Smooth muscle cell (in vitro differentiated cells): ENCODE measurements at regions not wholly inside any gene's neighbourhood (a gene's known extent, or its start where the extent isn't known, plus 50 kb on each side); places are given as distances from the start of the nearest gene placed in this dataset.

ENCODE experiments used
- DNase-seq: peaks from one replicate; lab custom pipeline; 2025; ENCODE audit not compliant: unreplicated experiment; lab: John Stamatoyannopoulos, UW
- H2AFZ ChIP-seq: fragments of 200-600 bp; sonication (generic); 2 replicates; pipeline ENCODE4 v1.6.0; 2016; ENCODE audit warnings: antibody characterized with exemption, low read depth, mild to moderate bottlenecking
- H3F3A ChIP-seq: fragments of 200-600 bp; sonication (generic); 2 replicates; pipeline ENCODE4 v1.6.0; 2017; ENCODE audit warnings: antibody characterized with exemption, low read depth
- H3K27ac ChIP-seq: fragments of 200-600 bp; sonication (generic); 2 replicates; pipeline ENCODE4 v1.5.1; 2016; ENCODE audit warnings: low read depth, mild to moderate bottlenecking
- H3K27me3 ChIP-seq: fragments of 200-600 bp; sonication (generic); 2 replicates; pipeline ENCODE4 v1.6.1; 2016; ENCODE audit warnings: low read depth, mild to moderate bottlenecking
- H3K36me3 ChIP-seq: fragments of 200-600 bp; sonication (generic); 2 replicates; pipeline ENCODE4 v1.5.1; 2016; ENCODE audit warnings: low read depth
- H3K4me1 ChIP-seq: fragments of 200-600 bp; sonication (generic); 2 replicates; pipeline ENCODE4 v1.5.1; 2016; ENCODE audit warnings: low read depth
- H3K4me2 ChIP-seq: fragments of 200-600 bp; sonication (generic); 2 replicates; pipeline ENCODE4 v1.6.0; 2016; ENCODE audit warnings: mild to moderate bottlenecking
- H3K4me3 ChIP-seq: fragments of 200-600 bp; sonication (generic); 2 replicates; pipeline ENCODE4 v1.5.1; 2016; ENCODE audit warnings: mild to moderate bottlenecking
- H3K79me2 ChIP-seq: fragments of 200-600 bp; sonication (generic); 2 replicates; pipeline ENCODE4 v1.6.0; 2016; ENCODE audit warnings: low read depth, mild to moderate bottlenecking
- H3K9ac ChIP-seq: fragments of 200-600 bp; sonication (generic); 2 replicates; pipeline ENCODE4 v1.6.0; 2016; ENCODE audit warnings: low read depth
- H3K9me3 ChIP-seq: fragments of 200-600 bp; sonication (generic); replicated peaks from 2 replicates; pipeline ENCODE4 v1.5.1; 2016; ENCODE audit warnings: low read depth
- H4K20me1 ChIP-seq: fragments of 200-600 bp; sonication (generic); 2 replicates; pipeline ENCODE4 v1.6.0; 2016; ENCODE audit warnings: low read depth
- CTCF ChIP-seq: fragments of 200-600 bp; sonication (generic); IDR thresholded peaks from 2 replicates; pipeline ENCODE4 v1.5.1; 2017; ENCODE audit warnings: borderline replicate concordance, mild to moderate bottlenecking, antibody characterized with exemption; ENCODE audit not compliant: insufficient read depth, poor library complexity, severe bottlenecking
- WGBS: methylation state at CpG from one replicate; pipeline ENCODE4 v1.1.7; 2016; ENCODE audit warnings: low lambda C conversion rate; 5-methylcytosine and 5-hydroxymethylcytosine counted together

GRCh38 chr4:161314371-161314770 is 849.4 kb downstream of the FSTL5 start:
- no peak for DNase-seq
- no peaks in the 10 kb centered on the region for H3K27me3 ChIP-seq
- no peak overlapping the region for H3K27ac ChIP-seq
- no peaks in the 10 kb centered on the region for H3K79me2 ChIP-seq
- no peaks in the 10 kb centered on the region for H4K20me1 ChIP-seq
- no peak overlapping the region for H3K9ac ChIP-seq
- H3K36me3 ChIP-seq: no peaks in the 10 kb centered on the region
- peak overlapping the region; percentile 26 for H3K4me2 ChIP-seq
- no peaks in the 10 kb centered on the region for H3F3A ChIP-seq
- H3K9me3 ChIP-seq: no peaks in the 10 kb centered on the region
- no peak for TF ChIP-seq CTCF
- no peak overlapping the region for H3K4me3 ChIP-seq
- H3K4me1 ChIP-seq: no peaks in the 10 kb centered on the region
- WGBS: 43% methylated on average over 3 of the region's 3 CpGs
- H2AFZ ChIP-seq: peak overlapping the region; percentile 46

- no peaks in the 10 kb centered on the region for H3K9me3 ChIP-seq
- no peak for DNase-seq
- H3K36me3 ChIP-seq: no peaks in the 10 kb centered on the region
- H3F3A ChIP-seq: no peaks in the 10 kb centered on the region
- 89% methylated on average over 2 of the region's 2 CpGs for WGBS
- H3K4me1 ChIP-seq: no peaks in the 10 kb centered on the region
- TF ChIP-seq CTCF: no peak
- no peak overlapping the region for H2AFZ ChIP-seq
- no peak overlapping the region for H3K9ac ChIP-seq
- no peaks in the 10 kb centered on the region for H4K20me1 ChIP-seq
- no peaks in the 10 kb centered on the region for H3K27me3 ChIP-seq
- H3K4me2 ChIP-seq: no peak overlapping the region
- no peak overlapping the region for H3K4me3 ChIP-seq
- H3K79me2 ChIP-seq: no peaks in the 10 kb centered on the region
- no peak overlapping the region for H3K27ac ChIP-seq
Observed at GRCh38 chr4:161303551-161303950, 860.2 kb downstream of the FSTL5 start.

GRCh38 chr4:161291222-161291621 is 872.6 kb downstream of the FSTL5 start:
- H3K4me1 ChIP-seq: no peaks in the 10 kb centered on the region
- no peak overlapping the region for H3K9ac ChIP-seq
- H2AFZ ChIP-seq: no peak overlapping the region
- H3K4me3 ChIP-seq: no peak overlapping the region
- WGBS: 69% methylated on average over 5 of the region's 5 CpGs
- no peak overlapping the region for H3K4me2 ChIP-seq
- no peak overlapping the region for H3K27ac ChIP-seq
- H3K27me3 ChIP-seq: no peaks in the 10 kb centered on the region
- TF ChIP-seq CTCF: no peak
- H4K20me1 ChIP-seq: no peaks in the 10 kb centered on the region
- no peaks in the 10 kb centered on the region for H3K36me3 ChIP-seq
- H3K9me3 ChIP-seq: no peaks in the 10 kb centered on the region
- no peaks in the 10 kb centered on the region for H3F3A ChIP-seq
- no peak for DNase-seq
- H3K79me2 ChIP-seq: no peaks in the 10 kb centered on the region

GRCh38 chr4:161287678-161288352 is 876.0 kb downstream of the FSTL5 start:
- Histone ChIP-seq H3K4me3 (no peak overlapping the region), H3K9me3 (no peaks in the 10 kb centered on the region), H3K27me3 (no peaks in the 10 kb centered on the region), H3F3A (no peaks in the 10 kb centered on the region), H2AFZ (no peak overlapping the region), H3K4me2 (no peak overlapping the region), H3K9ac (no peak overlapping the region), H3K79me2 (no peaks in the 10 kb centered on the region), H3K27ac (no peak overlapping the region), H3K4me1 (no peaks in the 10 kb centered on the region), H4K20me1 (no peaks in the 10 kb centered on the region), H3K36me3 (no peaks in the 10 kb centered on the region)
- WGBS: 85% methylated on average over 6 of the region's 6 CpGs
- DNase-seq: no peak
- no peak for TF ChIP-seq CTCF
